ENCODE measurements at regions not wholly inside any gene's neighbourhood (a gene's known extent, or its start where the extent isn't known, plus 50 kb on each side); places are given as distances from the start of the nearest gene placed in this dataset.
A peak's percentile ranks its signal among the peaks of the same experiment; 100 is the strongest.
"Not testable (repeated sequence)": the region's sequence is repeated elsewhere in the genome, so short reads cannot be mapped to it uniquely, and the experiment has no call there.

- CTCF ChIA-PET: no interaction called here
- Histone ChIP-seq H2AFZ (ENCODE audit: low read length) (no peak overlapping the region), H3K27ac (ENCODE audit: low read length) (no peak overlapping the region), H3K9ac (ENCODE audit: low read length) (no peak overlapping the region), H3K27me3 (ENCODE audit: low read length) (no peaks in the 10 kb centered on the region), H3K9me3 (ENCODE audit: low read length) (no peaks in the 10 kb centered on the region), H3K4me2 (ENCODE audit: low read length) (no peak overlapping the region), H3K9me2 (replicated peaks; ENCODE audit: low read length) (no peaks in the 10 kb centered on the region), H3K79me2 (ENCODE audit: low read length) (no peaks in the 10 kb centered on the region), H4K20me1 (ENCODE audit: low read length) (no peaks in the 10 kb centered on the region), H3K4me1 (ENCODE audit: insufficient read depth, low read length) (no peaks in the 10 kb centered on the region), H3K4me3 (ENCODE audit: low read length) (no peak overlapping the region), H3K36me3 (ENCODE audit: low read depth, low read length) (no peaks in the 10 kb centered on the region), H3F3A (ENCODE audit: low read length, unreplicated experiment) (no peaks in the 10 kb centered on the region)
- intact Hi-C loops (cut with micrococcal nuclease): no loop called here
- TF ChIP-seq CTCF (conservative IDR thresholded peaks at IDR 0.05; ENCODE audit: low read depth, low read length) (no peak), EZH2phosphoT487 (IDR thresholded peaks at IDR 0.05; ENCODE audit: borderline replicate concordance, low read length) (no peak), EZH2 (IDR thresholded peaks at IDR 0.05; ENCODE audit: low read length, unreplicated experiment) (no peak)
- POLR2A ChIA-PET (ENCODE audit: unreplicated experiment): no interaction called here
- no TSS peak for BruUV-seq (replicated peaks)
- DNase-seq (no peak), ATAC-seq (no peak)
These were observed 366.0 kb upstream of the CNTNAP5 start for GRCh38 chr2:123659120-123659519.

GRCh38 chr2:123670286-123670685 is 354.8 kb upstream of the CNTNAP5 start:
- Histone ChIP-seq H2AFZ (ENCODE audit: low read length) (no peak overlapping the region), H3K27ac (ENCODE audit: low read length) (peak overlapping the region; percentile 50)

GRCh38 chr2:123683797-123684196 is 341.3 kb upstream of the CNTNAP5 start:
- H3K4me3 ChIP-seq (ENCODE audit: low read length); H2AFZ ChIP-seq (ENCODE audit: low read length); H3K36me3 ChIP-seq (ENCODE audit: low read depth, low read length); DNase-seq; H3K27ac ChIP-seq (ENCODE audit: low read length); H3K9ac ChIP-seq (ENCODE audit: low read length); BruUV-seq (replicated peaks); H3K9me2 ChIP-seq (replicated peaks; ENCODE audit: low read length); H3K9me3 ChIP-seq (ENCODE audit: low read length); H3K4me2 ChIP-seq (ENCODE audit: low read length); POLR2A ChIA-PET (ENCODE audit: unreplicated experiment); H3F3A ChIP-seq (ENCODE audit: low read length, unreplicated experiment); intact Hi-C loops (cut with micrococcal nuclease); H3K79me2 ChIP-seq (ENCODE audit: low read length); H3K27me3 ChIP-seq (ENCODE audit: low read length); H3K4me1 ChIP-seq (ENCODE audit: insufficient read depth, low read length); ATAC-seq; CTCF ChIA-PET; H4K20me1 ChIP-seq (ENCODE audit: low read length): not testable (repeated sequence)

More at GRCh38 chr2:123670286-123670685, 354.8 kb upstream of the CNTNAP5 start:
- no peaks in the 10 kb centered on the region for H4K20me1 ChIP-seq (ENCODE audit: low read length)
- no peaks in the 10 kb centered on the region for H3K36me3 ChIP-seq (ENCODE audit: low read depth, low read length)
- H3K27me3 ChIP-seq (ENCODE audit: low read length): no peaks in the 10 kb centered on the region
- H3K9me2 ChIP-seq (replicated peaks; ENCODE audit: low read length): no peaks in the 10 kb centered on the region
- intact Hi-C loops (cut with micrococcal nuclease): loop anchor here (1.0 to 10.0 kb wide), 6 partner anchors 45 to 922 kb away; no protein-coding TSS in a partner anchor
- ChIA-PET POLR2A (ENCODE audit: unreplicated experiment) (no interaction called here), CTCF (no interaction called here)
- no peaks in the 10 kb centered on the region for H3K79me2 ChIP-seq (ENCODE audit: low read length)
- BruUV-seq (replicated peaks): no TSS peak
- H3K4me2 ChIP-seq (ENCODE audit: low read length): peak overlapping the region; percentile 23; the same call in 1 of the 2 replicates
- DNase-seq (peak; percentile 91), ATAC-seq (peak; percentile 98)
- H3F3A ChIP-seq (ENCODE audit: low read length, unreplicated experiment): no peaks in the 10 kb centered on the region
- H3K4me3 ChIP-seq (ENCODE audit: low read length): no peak overlapping the region
- no peak for TF ChIP-seq CTCF (conservative IDR thresholded peaks at IDR 0.05; ENCODE audit: low read depth, low read length)
- no peak for TF ChIP-seq EZH2 (IDR thresholded peaks at IDR 0.05; ENCODE audit: low read length, unreplicated experiment)
- no peak for TF ChIP-seq EZH2phosphoT487 (IDR thresholded peaks at IDR 0.05; ENCODE audit: borderline replicate concordance, low read length)
- no peak overlapping the region for H3K9ac ChIP-seq (ENCODE audit: low read length)
- peaks cover 19% of the 10 kb centered on the region for H3K4me1 ChIP-seq (ENCODE audit: insufficient read depth, low read length)
- no peaks in the 10 kb centered on the region for H3K9me3 ChIP-seq (ENCODE audit: low read length)

Measured in PC-3 (cell line).